ENCODE measurements at regions not wholly inside any gene's neighbourhood (a gene's known extent, or its start where the extent isn't known, plus 50 kb on each side); places are given as distances from the start of the nearest gene placed in this dataset.

DNA sequence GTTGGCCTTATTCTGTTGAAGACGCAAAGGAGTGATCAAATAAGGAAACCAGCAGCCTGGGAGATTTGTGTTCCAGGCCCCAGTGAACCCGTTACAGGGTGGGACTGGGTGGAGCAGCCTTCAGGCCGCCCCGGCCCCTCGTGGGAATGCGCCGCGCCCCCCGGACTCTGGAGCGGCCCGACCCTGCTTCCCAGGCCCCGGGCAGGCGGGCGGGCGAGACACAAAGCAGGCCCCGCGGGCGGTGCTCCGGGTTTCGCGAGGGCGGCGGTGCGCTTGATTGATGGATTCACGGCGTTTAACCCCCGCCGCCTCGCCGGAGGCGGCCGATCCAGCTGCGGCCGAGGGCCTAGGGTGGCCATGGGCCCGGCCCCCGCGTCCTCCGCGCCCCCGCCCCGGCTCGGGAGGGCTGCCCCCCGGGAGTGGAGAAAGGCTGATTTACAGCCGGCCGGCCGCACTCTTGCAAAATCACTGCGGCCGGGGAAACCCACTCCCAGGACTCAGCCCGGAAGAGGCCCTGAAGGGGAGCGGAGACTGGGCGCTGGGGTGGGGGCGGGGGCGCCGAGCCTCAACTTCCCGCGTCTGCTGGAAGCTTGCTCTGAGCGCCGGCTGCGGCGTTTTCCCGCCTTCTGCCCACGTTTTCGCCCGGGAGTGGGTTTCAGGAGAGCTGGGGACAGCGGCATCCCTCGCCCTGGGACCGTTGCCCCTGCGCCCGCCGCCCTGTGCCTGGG is 299.6 kb upstream of the NFE2L3 start:
- TF ChIP-seq, protein P1, sequence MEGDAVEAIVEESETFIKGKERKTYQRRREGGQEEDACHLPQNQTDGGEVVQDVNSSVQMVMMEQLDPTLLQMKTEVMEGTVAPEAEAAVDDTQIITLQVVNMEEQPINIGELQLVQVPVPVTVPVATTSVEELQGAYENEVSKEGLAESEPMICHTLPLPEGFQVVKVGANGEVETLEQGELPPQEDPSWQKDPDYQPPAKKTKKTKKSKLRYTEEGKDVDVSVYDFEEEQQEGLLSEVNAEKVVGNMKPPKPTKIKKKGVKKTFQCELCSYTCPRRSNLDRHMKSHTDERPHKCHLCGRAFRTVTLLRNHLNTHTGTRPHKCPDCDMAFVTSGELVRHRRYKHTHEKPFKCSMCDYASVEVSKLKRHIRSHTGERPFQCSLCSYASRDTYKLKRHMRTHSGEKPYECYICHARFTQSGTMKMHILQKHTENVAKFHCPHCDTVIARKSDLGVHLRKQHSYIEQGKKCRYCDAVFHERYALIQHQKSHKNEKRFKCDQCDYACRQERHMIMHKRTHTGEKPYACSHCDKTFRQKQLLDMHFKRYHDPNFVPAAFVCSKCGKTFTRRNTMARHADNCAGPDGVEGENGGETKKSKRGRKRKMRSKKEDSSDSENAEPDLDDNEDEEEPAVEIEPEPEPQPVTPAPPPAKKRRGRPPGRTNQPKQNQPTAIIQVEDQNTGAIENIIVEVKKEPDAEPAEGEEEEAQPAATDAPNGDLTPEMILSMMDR (conservative IDR thresholded peaks at IDR 0.05 in 1 of 2, IDR thresholded peaks at IDR 0.05 in 1 of 2; ENCODE audit: extremely low read depth in 1 of 2, insufficient read depth in 1 of 2, low read depth in 1 of 2, low read length in 2 of 2): no peak
- TF ChIP-seq EZH2 (IDR thresholded peaks at IDR 0.05; ENCODE audit: borderline replicate concordance, low read length): peak; percentile 3
